Frontal cortex (tissue), 3 donors: ENCODE measurements at regions not wholly inside any gene's neighbourhood (a gene's known extent, or its start where the extent isn't known, plus 50 kb on each side); places are given as distances from the start of the nearest gene placed in this dataset.
A peak's percentile ranks its signal among the peaks of the same experiment; 100 is the strongest.
"Not testable (repeated sequence)": the region's sequence is repeated elsewhere in the genome, so short reads cannot be mapped to it uniquely, and the experiment has no call there.

Source experiments
- DNase-seq, 2 donors: peaks; one replicate each; pipeline ENCODE4 v3.0.0; 2012; ENCODE audit warnings: low spot score in 2 of 2
- FAIRE-seq: peaks from 2 replicates; lab custom pipeline; 2012; peaks lifted over from hg19 to GRCh38; lab: Jason Lieb, UNC
- donor health status: control.
- donor health status: control.
- donor health status: control.

GRCh38 chr4:123659730-123660129, 263.1 kb downstream of the SPRY1 start:
- FAIRE-seq (no peak), DNase-seq (no peak)

- peak in 1 of 2 donors; percentile 9 for DNase-seq
- FAIRE-seq, result peak; percentile 62
These were observed 264.6 kb downstream of the SPRY1 start for GRCh38 chr4:123661080-123661737.

- DNase-seq, result no peak
These were observed 266.2 kb downstream of the SPRY1 start for GRCh38 chr4:123662827-123663226.

GRCh38 chr4:123666486-123666885, 269.9 kb downstream of the SPRY1 start:
- DNase-seq, result no peak
- no peak for FAIRE-seq

More at GRCh38 chr4:123662827-123663226, 266.2 kb downstream of the SPRY1 start:
- FAIRE-seq, result no peak

- DNase-seq, result no peak
- no peak for FAIRE-seq
These were observed 270.9 kb downstream of the SPRY1 start for GRCh38 chr4:123667496-123667895.

GRCh38 chr4:123667991-123668390, 271.4 kb downstream of the SPRY1 start:
- no peak for DNase-seq

GRCh38 chr4:123671636-123672404, 275.2 kb downstream of the SPRY1 start:
- no peak for FAIRE-seq
- no peak for DNase-seq

More at GRCh38 chr4:123667991-123668390, 271.4 kb downstream of the SPRY1 start:
- no peak for FAIRE-seq

GRCh38 chr4:123672987-123673386, 276.4 kb downstream of the SPRY1 start:
- FAIRE-seq, result no peak
- DNase-seq, result no peak

- FAIRE-seq (no peak), DNase-seq (no peak)
These were observed 277.4 kb downstream of the SPRY1 start for GRCh38 chr4:123673971-123674370.

- DNase-seq, result no peak
- no peak for FAIRE-seq
These were observed 278.3 kb downstream of the SPRY1 start for GRCh38 chr4:123674762-123675465.

- DNase-seq, result no peak
- no peak for FAIRE-seq
These were observed 279.0 kb downstream of the SPRY1 start for GRCh38 chr4:123675567-123675966.

- DNase-seq (no peak), FAIRE-seq (no peak)
These were observed 279.7 kb downstream of the SPRY1 start for GRCh38 chr4:123676071-123676889.

- FAIRE-seq (no peak), DNase-seq (no peak)
These were observed 280.3 kb downstream of the SPRY1 start for GRCh38 chr4:123676890-123677229.

- no peak for FAIRE-seq
These were observed 286.3 kb downstream of the SPRY1 start for GRCh38 chr4:123682931-123683330.

GRCh38 chr4:123684937-123685336, 288.3 kb downstream of the SPRY1 start:
- FAIRE-seq, DNase-seq: not testable (repeated sequence)

More at GRCh38 chr4:123682931-123683330, 286.3 kb downstream of the SPRY1 start:
- DNase-seq, result no peak

- DNase-seq, FAIRE-seq: not testable (repeated sequence)
These were observed 298.9 kb downstream of the SPRY1 start for GRCh38 chr4:123695531-123695930.

GRCh38 chr4:123696687-123697086, 300.1 kb downstream of the SPRY1 start:
- no peak for FAIRE-seq
- DNase-seq, result no peak

- FAIRE-seq (no peak), DNase-seq (no peak)
These were observed 302.0 kb downstream of the SPRY1 start for GRCh38 chr4:123698556-123698955.

GRCh38 chr4:123699880-123700771, 303.5 kb downstream of the SPRY1 start:
- FAIRE-seq (no peak), DNase-seq (peak in 1 of 2 donors; percentile 22)
